Ammon's horn (tissue), 1 donor: ENCODE measurements at regions not wholly inside any gene's neighbourhood (a gene's known extent, or its start where the extent isn't known, plus 50 kb on each side); places are given as distances from the start of the nearest gene placed in this dataset.
"Not testable (repeated sequence)": the region's sequence is repeated elsewhere in the genome, so short reads cannot be mapped to it uniquely, and the experiment has no call there.

Experiments
- DNase-seq: peaks from one replicate; pipeline ENCODE4 v3.0.0-alpha.2; 2016; ENCODE audit warnings: low spot score

GRCh38 chr5:108588323-108588722 lies 159.4 kb upstream of the FER start:
- DNase-seq = no peak

GRCh38 chr5:108587821-108588220 lies 159.9 kb upstream of the FER start:
- DNase-seq = no peak

- DNase-seq = no peak
Measured at GRCh38 chr5:108581026-108581425, 166.7 kb upstream of the FER start.

- DNase-seq = no peak
Measured at GRCh38 chr5:108579236-108579635, 168.5 kb upstream of the FER start.

GRCh38 chr5:108578791-108579190 lies 168.9 kb upstream of the FER start:
- DNase-seq = no peak

- DNase-seq = no peak
Measured at GRCh38 chr5:108567429-108567828, 180.3 kb upstream of the FER start.

- no peak for DNase-seq
Measured at GRCh38 chr5:108564441-108564840, 182.5 kb upstream of the FBXL17 start.

GRCh38 chr5:108562205-108562454 lies 180.2 kb upstream of the FBXL17 start:
- no peak for DNase-seq

GRCh38 chr5:108561416-108562204 lies 179.7 kb upstream of the FBXL17 start:
- no peak for DNase-seq

- DNase-seq = no peak
Measured at GRCh38 chr5:108560581-108560980, 178.7 kb upstream of the FBXL17 start.

GRCh38 chr5:108560166-108560565 lies 178.3 kb upstream of the FBXL17 start:
- DNase-seq = no peak

- not testable (repeated sequence) for DNase-seq
Measured at GRCh38 chr5:108558840-108559239, 176.9 kb upstream of the FBXL17 start.

GRCh38 chr5:108558142-108558541 lies 176.2 kb upstream of the FBXL17 start:
- not testable (repeated sequence) for DNase-seq

GRCh38 chr5:108557686-108558085 lies 175.8 kb upstream of the FBXL17 start:
- DNase-seq = no peak

GRCh38 chr5:108556441-108557145 lies 174.7 kb upstream of the FBXL17 start:
- DNase-seq = no peak

- DNase-seq = no peak
Measured at GRCh38 chr5:108548684-108549596, 167.0 kb upstream of the FBXL17 start.

GRCh38 chr5:108546939-108547338 lies 165.0 kb upstream of the FBXL17 start:
- no peak for DNase-seq

GRCh38 chr5:108545301-108545700 lies 163.4 kb upstream of the FBXL17 start:
- DNase-seq = no peak

GRCh38 chr5:108543486-108543885 lies 161.6 kb upstream of the FBXL17 start:
- no peak for DNase-seq

- no peak for DNase-seq
Measured at GRCh38 chr5:108541836-108542235, 159.9 kb upstream of the FBXL17 start.

- DNase-seq = no peak
Measured at GRCh38 chr5:108536321-108536720, 154.4 kb upstream of the FBXL17 start.

- DNase-seq = not testable (repeated sequence)
Measured at GRCh38 chr5:108532129-108532445, 150.2 kb upstream of the FBXL17 start.
